Activated T-helper 1 cell treated with anti-CD3 and anti-CD28 coated beads, Interleukin-2, amount 50 U/mL, for 16 hours (primary cell): ENCODE measurements at regions not wholly inside any gene's neighbourhood (a gene's known extent, or its start where the extent isn't known, plus 50 kb on each side); places are given as distances from the start of the nearest gene placed in this dataset.
"Not testable (repeated sequence)": the region's sequence is repeated elsewhere in the genome, so short reads cannot be mapped to it uniquely, and the experiment has no call there.

Experiments
- DNase-seq, 2 donors: peaks; one replicate each; pipeline ENCODE4 v3.0.0-alpha.2; 2020; ENCODE audit warnings: low read depth in 1 of 2, low spot score in 1 of 2

GRCh38 chr2:106339609-106340008 is 128.6 kb downstream of the RGPD3 start:
- no peak for DNase-seq

- DNase-seq, result no peak
These were observed 129.1 kb downstream of the RGPD3 start for GRCh38 chr2:106339132-106339531.

- DNase-seq, result no peak
These were observed 130.2 kb downstream of the RGPD3 start for GRCh38 chr2:106338043-106338442.

GRCh38 chr2:106336737-106337136 is 131.5 kb downstream of the RGPD3 start:
- no peak for DNase-seq

- no peak for DNase-seq
These were observed 132.1 kb downstream of the RGPD3 start for GRCh38 chr2:106336108-106336507.

GRCh38 chr2:106334802-106335201 is 133.4 kb downstream of the RGPD3 start:
- no peak for DNase-seq

- DNase-seq, result not testable (repeated sequence)
These were observed 134.8 kb downstream of the RGPD3 start for GRCh38 chr2:106333253-106333873.

GRCh38 chr2:106332054-106332453 is 136.2 kb downstream of the RGPD3 start:
- no peak for DNase-seq

GRCh38 chr2:106330384-106331261 is 136.5 kb upstream of the UXS1 start:
- not testable (repeated sequence) for DNase-seq

GRCh38 chr2:106323337-106324013 is 129.4 kb upstream of the UXS1 start:
- no peak for DNase-seq

GRCh38 chr2:106322281-106322680 is 128.2 kb upstream of the UXS1 start:
- no peak for DNase-seq

GRCh38 chr2:106320439-106320838 is 126.3 kb upstream of the UXS1 start:
- not testable (repeated sequence) for DNase-seq

- DNase-seq, result no peak
These were observed 122.8 kb upstream of the UXS1 start for GRCh38 chr2:106316915-106317314.

- DNase-seq, result no peak
These were observed 120.3 kb upstream of the UXS1 start for GRCh38 chr2:106314444-106314843.

- DNase-seq, result no peak
These were observed 116.9 kb upstream of the UXS1 start for GRCh38 chr2:106311041-106311370.

- DNase-seq, result no peak
These were observed 113.8 kb upstream of the UXS1 start for GRCh38 chr2:106307860-106308259.

GRCh38 chr2:106306387-106306786 is 112.3 kb upstream of the UXS1 start:
- DNase-seq, result no peak

GRCh38 chr2:106304612-106305184 is 110.6 kb upstream of the UXS1 start:
- no peak for DNase-seq

GRCh38 chr2:106299696-106300095 is 105.6 kb upstream of the UXS1 start:
- no peak for DNase-seq

GRCh38 chr2:106296182-106296815 is 102.2 kb upstream of the UXS1 start:
- no peak for DNase-seq

- DNase-seq, result no peak
These were observed 100.1 kb upstream of the UXS1 start for GRCh38 chr2:106294182-106294581.
